SK-N-MC (cell line): ENCODE measurements at regions not wholly inside any gene's neighbourhood (a gene's known extent, or its start where the extent isn't known, plus 50 kb on each side); places are given as distances from the start of the nearest gene placed in this dataset.
"Not testable (repeated sequence)": the region's sequence is repeated elsewhere in the genome, so short reads cannot be mapped to it uniquely, and the experiment has no call there.

ENCODE experiments used
- DNase-seq: peaks from one replicate; pipeline ENCODE4 v3.0.0-alpha.2; 2011; ENCODE audit warnings: low read depth, low spot score
- H3K27ac ChIP-seq: fragments of 200-600 bp; sonication (generic); 2 replicates; pipeline ENCODE4 v1.5.1; 2016; ENCODE audit warnings: mixed run types
- H3K36me3 ChIP-seq: fragments of 200-600 bp; sonication (generic); 2 replicates; pipeline ENCODE4 v1.6.1; 2017; ENCODE audit warnings: antibody characterized with exemption, low read length, mixed read lengths; ENCODE audit not compliant: insufficient read depth
- H3K4me3 ChIP-seq: fragments of 200-600 bp; sonication (generic); 2 replicates; pipeline ENCODE4 v1.5.1; 2016
- H3K9ac ChIP-seq: fragments of 200-600 bp; sonication (generic); 2 replicates; pipeline ENCODE4 v1.8.0; 2017; ENCODE audit warnings: mixed run types, mixed read lengths; ENCODE audit not compliant: insufficient read length
- H3K9me3 ChIP-seq: fragments of 200-600 bp; sonication (generic); 2 replicates; pipeline ENCODE4 v1.6.1; 2017; ENCODE audit warnings: low read depth, mild to moderate bottlenecking, antibody characterized with exemption, low read length, moderate library complexity, mixed read lengths

GRCh38 chr2:111385226-111385957 lies 264.7 kb downstream of the BCL2L11 start:
- H3K9me3 ChIP-seq, H3K27ac ChIP-seq, H3K9ac ChIP-seq, DNase-seq, H3K4me3 ChIP-seq, H3K36me3 ChIP-seq: not testable (repeated sequence)

GRCh38 chr2:111390605-111391004 lies 269.9 kb downstream of the BCL2L11 start:
- not testable (repeated sequence) for H3K9me3 ChIP-seq, H3K9ac ChIP-seq, H3K36me3 ChIP-seq, H3K4me3 ChIP-seq, DNase-seq, H3K27ac ChIP-seq

GRCh38 chr2:111395350-111396128 lies 274.8 kb downstream of the BCL2L11 start:
- DNase-seq, H3K4me3 ChIP-seq, H3K27ac ChIP-seq, H3K36me3 ChIP-seq, H3K9ac ChIP-seq, H3K9me3 ChIP-seq: not testable (repeated sequence)

- DNase-seq, H3K9ac ChIP-seq, H3K36me3 ChIP-seq, H3K9me3 ChIP-seq, H3K27ac ChIP-seq, H3K4me3 ChIP-seq: not testable (repeated sequence)
These were observed 280.0 kb downstream of the BCL2L11 start for GRCh38 chr2:111400598-111401253.

GRCh38 chr2:111401270-111402140 lies 280.8 kb downstream of the BCL2L11 start:
- DNase-seq, H3K9ac ChIP-seq, H3K4me3 ChIP-seq, H3K9me3 ChIP-seq, H3K36me3 ChIP-seq, H3K27ac ChIP-seq: not testable (repeated sequence)

GRCh38 chr2:111402450-111402849 lies 281.7 kb downstream of the BCL2L11 start:
- H3K36me3 ChIP-seq, H3K27ac ChIP-seq, H3K4me3 ChIP-seq, H3K9ac ChIP-seq, H3K9me3 ChIP-seq, DNase-seq: not testable (repeated sequence)

GRCh38 chr2:111403287-111403686 lies 282.6 kb downstream of the BCL2L11 start:
- not testable (repeated sequence) for H3K9me3 ChIP-seq, H3K27ac ChIP-seq, H3K9ac ChIP-seq, DNase-seq, H3K36me3 ChIP-seq, H3K4me3 ChIP-seq

- not testable (repeated sequence) for H3K9ac ChIP-seq, H3K4me3 ChIP-seq, H3K27ac ChIP-seq, H3K9me3 ChIP-seq, DNase-seq, H3K36me3 ChIP-seq
These were observed 285.9 kb downstream of the BCL2L11 start for GRCh38 chr2:111406616-111407015.

- H3K9me3 ChIP-seq, H3K9ac ChIP-seq, H3K36me3 ChIP-seq, DNase-seq, H3K27ac ChIP-seq, H3K4me3 ChIP-seq: not testable (repeated sequence)
These were observed 287.0 kb downstream of the BCL2L11 start for GRCh38 chr2:111407632-111408194.

- H3K36me3 ChIP-seq, H3K4me3 ChIP-seq, H3K9me3 ChIP-seq, H3K9ac ChIP-seq, H3K27ac ChIP-seq, DNase-seq: not testable (repeated sequence)
These were observed 290.2 kb downstream of the BCL2L11 start for GRCh38 chr2:111410868-111411406.

GRCh38 chr2:111411867-111412681 lies 291.4 kb downstream of the BCL2L11 start:
- not testable (repeated sequence) for DNase-seq, H3K27ac ChIP-seq

GRCh38 chr2:111412841-111413650 lies 292.3 kb downstream of the BCL2L11 start:
- not testable (repeated sequence) for H3K27ac ChIP-seq, H3K9ac ChIP-seq, H3K9me3 ChIP-seq, DNase-seq, H3K4me3 ChIP-seq, H3K36me3 ChIP-seq

More at GRCh38 chr2:111411867-111412681, 291.4 kb downstream of the BCL2L11 start:
- not testable (repeated sequence) for H3K9me3 ChIP-seq, H3K4me3 ChIP-seq, H3K36me3 ChIP-seq, H3K9ac ChIP-seq
